ENCODE measurements at regions not wholly inside any gene's neighbourhood (a gene's known extent, or its start where the extent isn't known, plus 50 kb on each side); places are given as distances from the start of the nearest gene placed in this dataset.

DNA sequence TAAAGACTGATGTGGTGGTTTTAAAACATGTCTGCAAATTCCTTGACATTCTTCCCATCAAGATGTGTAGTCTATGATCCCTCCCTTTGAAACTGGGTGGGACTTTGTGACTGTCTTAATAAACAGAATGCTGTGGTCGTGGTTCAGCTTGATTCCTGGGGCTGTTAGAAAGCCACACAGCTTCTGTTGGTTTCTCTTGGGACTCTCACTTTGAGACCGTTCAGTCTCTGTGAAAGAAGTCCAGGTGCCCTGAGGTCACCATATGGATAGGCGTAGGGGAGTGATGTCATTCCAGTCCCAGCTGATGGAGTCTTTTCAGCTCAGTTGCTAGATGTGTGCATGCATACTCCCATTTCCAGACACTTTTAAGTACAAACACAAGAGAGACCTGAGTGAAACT, 216.6 kb downstream of the KDR start:
- TF ChIP-seq, protein P1, sequence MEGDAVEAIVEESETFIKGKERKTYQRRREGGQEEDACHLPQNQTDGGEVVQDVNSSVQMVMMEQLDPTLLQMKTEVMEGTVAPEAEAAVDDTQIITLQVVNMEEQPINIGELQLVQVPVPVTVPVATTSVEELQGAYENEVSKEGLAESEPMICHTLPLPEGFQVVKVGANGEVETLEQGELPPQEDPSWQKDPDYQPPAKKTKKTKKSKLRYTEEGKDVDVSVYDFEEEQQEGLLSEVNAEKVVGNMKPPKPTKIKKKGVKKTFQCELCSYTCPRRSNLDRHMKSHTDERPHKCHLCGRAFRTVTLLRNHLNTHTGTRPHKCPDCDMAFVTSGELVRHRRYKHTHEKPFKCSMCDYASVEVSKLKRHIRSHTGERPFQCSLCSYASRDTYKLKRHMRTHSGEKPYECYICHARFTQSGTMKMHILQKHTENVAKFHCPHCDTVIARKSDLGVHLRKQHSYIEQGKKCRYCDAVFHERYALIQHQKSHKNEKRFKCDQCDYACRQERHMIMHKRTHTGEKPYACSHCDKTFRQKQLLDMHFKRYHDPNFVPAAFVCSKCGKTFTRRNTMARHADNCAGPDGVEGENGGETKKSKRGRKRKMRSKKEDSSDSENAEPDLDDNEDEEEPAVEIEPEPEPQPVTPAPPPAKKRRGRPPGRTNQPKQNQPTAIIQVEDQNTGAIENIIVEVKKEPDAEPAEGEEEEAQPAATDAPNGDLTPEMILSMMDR (IDR thresholded peaks at IDR 0.05; ENCODE audit: low read depth, low read length) = no peak
- no peak overlapping the region for H3K4me3 ChIP-seq (ENCODE audit: low read depth, low read length)

GRCh38 chr4:54904953-54905352, 220.4 kb downstream of the KDR start:
- no peak overlapping the region for H3K4me3 ChIP-seq (ENCODE audit: low read depth, low read length)
- TF ChIP-seq, protein P1 (IDR thresholded peaks at IDR 0.05; ENCODE audit: low read depth, low read length) = no peak

GRCh38 chr4:54902976-54903375, 222.4 kb downstream of the KDR start:
- TF ChIP-seq, protein P1 (IDR thresholded peaks at IDR 0.05; ENCODE audit: low read depth, low read length) = no peak
- H3K4me3 ChIP-seq (ENCODE audit: low read depth, low read length) = no peak overlapping the region

GRCh38 chr4:54902271-54902670, 223.1 kb downstream of the KDR start:
- TF ChIP-seq, protein P1 (IDR thresholded peaks at IDR 0.05; ENCODE audit: low read depth, low read length) = no peak

GRCh38 chr4:54901202-54901601, 224.2 kb downstream of the KDR start:
- TF ChIP-seq, protein P1 (IDR thresholded peaks at IDR 0.05; ENCODE audit: low read depth, low read length) = no peak
- H3K4me3 ChIP-seq (ENCODE audit: low read depth, low read length) = no peak overlapping the region

More at GRCh38 chr4:54902271-54902670, 223.1 kb downstream of the KDR start:
- H3K4me3 ChIP-seq (ENCODE audit: low read depth, low read length) = no peak overlapping the region

GRCh38 chr4:54898656-54899340, 226.6 kb downstream of the KDR start:
- TF ChIP-seq, protein P1 (IDR thresholded peaks at IDR 0.05; ENCODE audit: low read depth, low read length) = no peak
- H3K4me3 ChIP-seq (ENCODE audit: low read depth, low read length) = no peak overlapping the region

GRCh38 chr4:54898056-54898562, 227.3 kb downstream of the KDR start:
- TF ChIP-seq, protein P1 (IDR thresholded peaks at IDR 0.05; ENCODE audit: low read depth, low read length) = no peak
- H3K4me3 ChIP-seq (ENCODE audit: low read depth, low read length) = no peak overlapping the region
